GM12865 (cell line): ENCODE measurements at regions not wholly inside any gene's neighbourhood (a gene's known extent, or its start where the extent isn't known, plus 50 kb on each side); places are given as distances from the start of the nearest gene placed in this dataset.
A peak's percentile ranks its signal among the peaks of the same experiment; 100 is the strongest.

ENCODE experiments used
- DNase-seq: peaks from one replicate; pipeline ENCODE4 v3.0.0; 2010; ENCODE audit warnings: low read depth
- H3K4me3 ChIP-seq: 2 replicates; pipeline ENCODE4 v1.5.1; 2011; ENCODE audit warnings: mild to moderate bottlenecking, low read depth, low read length, control low read depth
- TF ChIP-seq, protein P1 (sequence below): IDR thresholded peaks from 2 replicates; pipeline ENCODE4 v1.5.1; 2011; ENCODE audit warnings: low read length, control low read depth, low read depth, inconsistent platforms; ENCODE audit not compliant: insufficient read depth; ENCODE audit errors: missing control alignments

DNA sequence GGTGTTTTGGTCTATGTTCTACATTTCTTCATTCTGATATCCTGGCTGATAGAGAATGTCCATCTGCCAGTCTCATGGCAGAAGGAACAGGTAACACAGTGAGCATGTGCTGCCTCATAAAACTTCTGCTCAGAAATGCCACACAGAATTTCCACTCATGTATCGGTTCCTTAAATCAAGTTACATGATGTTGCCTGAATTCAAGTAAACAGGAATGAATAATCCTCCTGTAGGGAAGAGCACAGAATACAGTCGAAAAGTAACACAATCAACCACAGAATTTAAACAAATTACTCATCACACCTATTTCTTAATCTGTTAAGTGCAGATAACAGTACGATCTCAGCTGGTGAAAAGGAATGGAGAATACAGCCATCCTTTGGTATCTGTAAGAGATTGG lies 74.7 kb downstream of the FAM217A start:
- TF ChIP-seq, protein P1, sequence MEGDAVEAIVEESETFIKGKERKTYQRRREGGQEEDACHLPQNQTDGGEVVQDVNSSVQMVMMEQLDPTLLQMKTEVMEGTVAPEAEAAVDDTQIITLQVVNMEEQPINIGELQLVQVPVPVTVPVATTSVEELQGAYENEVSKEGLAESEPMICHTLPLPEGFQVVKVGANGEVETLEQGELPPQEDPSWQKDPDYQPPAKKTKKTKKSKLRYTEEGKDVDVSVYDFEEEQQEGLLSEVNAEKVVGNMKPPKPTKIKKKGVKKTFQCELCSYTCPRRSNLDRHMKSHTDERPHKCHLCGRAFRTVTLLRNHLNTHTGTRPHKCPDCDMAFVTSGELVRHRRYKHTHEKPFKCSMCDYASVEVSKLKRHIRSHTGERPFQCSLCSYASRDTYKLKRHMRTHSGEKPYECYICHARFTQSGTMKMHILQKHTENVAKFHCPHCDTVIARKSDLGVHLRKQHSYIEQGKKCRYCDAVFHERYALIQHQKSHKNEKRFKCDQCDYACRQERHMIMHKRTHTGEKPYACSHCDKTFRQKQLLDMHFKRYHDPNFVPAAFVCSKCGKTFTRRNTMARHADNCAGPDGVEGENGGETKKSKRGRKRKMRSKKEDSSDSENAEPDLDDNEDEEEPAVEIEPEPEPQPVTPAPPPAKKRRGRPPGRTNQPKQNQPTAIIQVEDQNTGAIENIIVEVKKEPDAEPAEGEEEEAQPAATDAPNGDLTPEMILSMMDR, result no peak
- no peak overlapping the region for H3K4me3 ChIP-seq
- DNase-seq, result no peak

GRCh38 chr6:4008324-4009047 lies 70.5 kb downstream of the FAM217A start:
- TF ChIP-seq, protein P1, result peak; percentile 27
- no peak overlapping the region for H3K4me3 ChIP-seq
- DNase-seq, result peak; percentile 49

- no peak for DNase-seq
- TF ChIP-seq, protein P1, result no peak
These were observed 69.5 kb downstream of the FAM217A start for GRCh38 chr6:4009486-4009885.

GRCh38 chr6:4010048-4010447 lies 68.9 kb downstream of the FAM217A start:
- TF ChIP-seq, protein P1, result no peak

More at GRCh38 chr6:4009486-4009885, 69.5 kb downstream of the FAM217A start:
- H3K4me3 ChIP-seq, result no peak overlapping the region

GRCh38 chr6:4010689-4011090 lies 68.2 kb downstream of the FAM217A start:
- TF ChIP-seq, protein P1, result no peak
- peak; percentile 32 for DNase-seq
- H3K4me3 ChIP-seq, result no peak overlapping the region

More at GRCh38 chr6:4010048-4010447, 68.9 kb downstream of the FAM217A start:
- no peak for DNase-seq
- H3K4me3 ChIP-seq, result no peak overlapping the region

- H3K4me3 ChIP-seq, result no peak overlapping the region
- TF ChIP-seq, protein P1, result no peak
- DNase-seq, result no peak
These were observed 66.1 kb downstream of the FAM217A start for GRCh38 chr6:4012826-4013225.
